ENCODE measurements at regions not wholly inside any gene's neighbourhood (a gene's known extent, or its start where the extent isn't known, plus 50 kb on each side); places are given as distances from the start of the nearest gene placed in this dataset.

DNA sequence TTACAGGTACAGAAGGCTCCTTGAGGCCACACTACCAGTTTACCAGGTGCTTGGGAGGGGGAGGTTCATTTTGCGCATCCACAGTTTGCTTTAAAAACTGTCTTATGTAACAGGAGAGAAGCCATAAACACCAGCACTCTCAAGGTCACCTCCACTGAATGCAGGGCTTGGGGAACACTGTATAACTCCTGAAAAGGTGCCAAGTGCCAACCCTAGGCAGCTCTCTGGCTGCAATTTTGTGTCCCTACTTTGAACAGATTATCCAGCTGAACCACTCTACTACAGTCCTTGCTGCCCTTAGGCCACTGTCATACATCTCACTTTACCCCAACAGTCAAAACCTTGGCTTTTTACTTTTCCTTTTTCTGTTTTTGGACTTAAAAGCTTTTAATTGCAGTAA, 507.9 kb downstream of the SMARCA1 start:
- Histone ChIP-seq H2AFZ (no peak overlapping the region), H3K36me3 (replicated peaks; ENCODE audit: insufficient read depth, low read depth) (no peaks in the 10 kb centered on the region)

DNA sequence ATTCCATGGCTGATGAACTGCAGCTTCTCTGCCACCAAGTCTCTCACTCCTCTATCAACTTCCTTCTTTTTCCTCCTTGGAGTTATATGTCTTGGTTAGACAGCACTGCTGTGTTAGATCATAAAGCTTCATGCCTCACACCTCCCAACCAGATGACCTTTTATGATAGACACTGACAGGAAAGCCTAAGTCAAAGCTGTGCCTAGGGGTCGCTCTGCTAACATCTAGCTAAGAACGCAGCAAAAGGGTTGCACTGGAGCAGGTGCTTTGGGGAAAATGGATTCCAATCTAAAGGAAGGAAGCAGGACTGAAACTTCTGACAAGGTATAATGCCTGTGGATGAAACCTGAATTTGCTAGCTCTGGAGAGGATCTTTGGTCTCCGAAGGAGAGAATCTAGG, 509.7 kb downstream of the SMARCA1 start:
- no peak overlapping the region for H3K4me2 ChIP-seq
- no peaks in the 10 kb centered on the region for H3K79me2 ChIP-seq
- H3K27ac ChIP-seq, result no peak overlapping the region
- peaks cover 2% of the 10 kb centered on the region for H3K9me2 ChIP-seq (replicated peaks; ENCODE audit: insufficient read depth)
- H2AFZ ChIP-seq, result no peak overlapping the region
- no peak overlapping the region for H3K4me3 ChIP-seq
- H4K20me1 ChIP-seq (ENCODE audit: insufficient read depth, poor library complexity, severe bottlenecking), result no peaks in the 10 kb centered on the region
- no peaks in the 10 kb centered on the region for H3K36me3 ChIP-seq (replicated peaks; ENCODE audit: insufficient read depth, low read depth)
- H3K9me3 ChIP-seq (ENCODE audit: low read depth), result no peaks in the 10 kb centered on the region
- H3K4me1 ChIP-seq (ENCODE audit: insufficient read depth), result no peaks in the 10 kb centered on the region
- WGBS (ENCODE audit: low lambda C conversion rate, missing lambda C conversion rate), result 49% methylated on average over 3 of the region's 3 CpGs
- no peak for DNase-seq (ENCODE audit: low spot score)
- H3K27me3 ChIP-seq, result no peaks in the 10 kb centered on the region
- TF ChIP-seq EZH2 (IDR thresholded peaks at IDR 0.05; ENCODE audit: borderline replicate concordance) (no peak), EZH2phosphoT487 (IDR thresholded peaks at IDR 0.05; ENCODE audit: low read depth, severe bottlenecking, unreplicated experiment) (no peak)
- TF ChIP-seq, protein P1, sequence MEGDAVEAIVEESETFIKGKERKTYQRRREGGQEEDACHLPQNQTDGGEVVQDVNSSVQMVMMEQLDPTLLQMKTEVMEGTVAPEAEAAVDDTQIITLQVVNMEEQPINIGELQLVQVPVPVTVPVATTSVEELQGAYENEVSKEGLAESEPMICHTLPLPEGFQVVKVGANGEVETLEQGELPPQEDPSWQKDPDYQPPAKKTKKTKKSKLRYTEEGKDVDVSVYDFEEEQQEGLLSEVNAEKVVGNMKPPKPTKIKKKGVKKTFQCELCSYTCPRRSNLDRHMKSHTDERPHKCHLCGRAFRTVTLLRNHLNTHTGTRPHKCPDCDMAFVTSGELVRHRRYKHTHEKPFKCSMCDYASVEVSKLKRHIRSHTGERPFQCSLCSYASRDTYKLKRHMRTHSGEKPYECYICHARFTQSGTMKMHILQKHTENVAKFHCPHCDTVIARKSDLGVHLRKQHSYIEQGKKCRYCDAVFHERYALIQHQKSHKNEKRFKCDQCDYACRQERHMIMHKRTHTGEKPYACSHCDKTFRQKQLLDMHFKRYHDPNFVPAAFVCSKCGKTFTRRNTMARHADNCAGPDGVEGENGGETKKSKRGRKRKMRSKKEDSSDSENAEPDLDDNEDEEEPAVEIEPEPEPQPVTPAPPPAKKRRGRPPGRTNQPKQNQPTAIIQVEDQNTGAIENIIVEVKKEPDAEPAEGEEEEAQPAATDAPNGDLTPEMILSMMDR (IDR thresholded peaks at IDR 0.05; ENCODE audit: poor library complexity), result no peak

More for the DNA sequence above, 507.9 kb downstream of the SMARCA1 start:
- H3K4me3 ChIP-seq, result no peak overlapping the region
- no peak overlapping the region for H3K27ac ChIP-seq
- TF ChIP-seq EZH2 (IDR thresholded peaks at IDR 0.05; ENCODE audit: borderline replicate concordance) (no peak), EZH2phosphoT487 (IDR thresholded peaks at IDR 0.05; ENCODE audit: low read depth, severe bottlenecking, unreplicated experiment) (no peak)
- TF ChIP-seq, protein P1 (IDR thresholded peaks at IDR 0.05; ENCODE audit: poor library complexity), result no peak
- no peaks in the 10 kb centered on the region for H3K4me1 ChIP-seq (ENCODE audit: insufficient read depth)
- DNase-seq (ENCODE audit: low spot score), result no peak
- H3K27me3 ChIP-seq, result no peaks in the 10 kb centered on the region
- no peak overlapping the region for H3K4me2 ChIP-seq
- no peaks in the 10 kb centered on the region for H4K20me1 ChIP-seq (ENCODE audit: insufficient read depth, poor library complexity, severe bottlenecking)
- H3K9me2 ChIP-seq (replicated peaks; ENCODE audit: insufficient read depth), result peaks cover 2% of the 10 kb centered on the region
- H3K79me2 ChIP-seq, result no peaks in the 10 kb centered on the region
- whole genome bisulfite sequencing (ENCODE audit: low lambda C conversion rate, missing lambda C conversion rate), result 86% methylated on average over 1 of the region's 1 CpG
- no peaks in the 10 kb centered on the region for H3K9me3 ChIP-seq (ENCODE audit: low read depth)

DNA sequence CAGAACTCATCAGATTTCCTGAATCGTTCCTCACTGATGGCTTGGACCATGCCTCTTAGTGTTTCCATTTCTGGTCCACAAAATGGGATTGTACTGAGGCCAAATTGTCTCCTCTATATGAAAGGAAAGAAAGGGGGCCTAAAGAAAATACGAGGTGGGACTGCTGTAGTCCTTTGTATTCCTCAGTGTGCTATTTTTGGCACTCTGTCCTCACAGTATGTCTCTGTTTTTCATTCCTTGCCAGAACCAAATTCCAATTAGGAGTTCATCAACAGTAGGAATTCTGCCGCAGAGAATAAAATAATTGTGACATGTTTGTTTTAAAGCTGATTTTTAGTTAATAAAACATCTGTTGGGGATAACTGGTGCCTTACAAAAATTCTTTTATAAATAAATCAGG, 515.7 kb downstream of the SMARCA1 start:
- no peaks in the 10 kb centered on the region for H3K36me3 ChIP-seq (replicated peaks; ENCODE audit: insufficient read depth, low read depth)
- H3K9me3 ChIP-seq (ENCODE audit: low read depth), result no peaks in the 10 kb centered on the region
- DNase-seq (ENCODE audit: low spot score), result no peak
- H3K27me3 ChIP-seq, result no peaks in the 10 kb centered on the region
- 87% methylated on average over 3 of the region's 3 CpGs for WGBS (ENCODE audit: low lambda C conversion rate, missing lambda C conversion rate)
- no peaks in the 10 kb centered on the region for H3K79me2 ChIP-seq
- no peak for TF ChIP-seq EZH2phosphoT487 (IDR thresholded peaks at IDR 0.05; ENCODE audit: low read depth, severe bottlenecking, unreplicated experiment)
- TF ChIP-seq, protein P1 (IDR thresholded peaks at IDR 0.05; ENCODE audit: poor library complexity), result no peak
- TF ChIP-seq EZH2 (IDR thresholded peaks at IDR 0.05; ENCODE audit: borderline replicate concordance), result no peak
- no peaks in the 10 kb centered on the region for H4K20me1 ChIP-seq (ENCODE audit: insufficient read depth, poor library complexity, severe bottlenecking)
- no peak overlapping the region for H2AFZ ChIP-seq
- no peaks in the 10 kb centered on the region for H3K9me2 ChIP-seq (replicated peaks; ENCODE audit: insufficient read depth)
- H3K4me1 ChIP-seq (ENCODE audit: insufficient read depth), result no peaks in the 10 kb centered on the region
- no peak overlapping the region for H3K4me3 ChIP-seq
- H3K27ac ChIP-seq, result no peak overlapping the region
- H3K4me2 ChIP-seq, result no peak overlapping the region

DNA sequence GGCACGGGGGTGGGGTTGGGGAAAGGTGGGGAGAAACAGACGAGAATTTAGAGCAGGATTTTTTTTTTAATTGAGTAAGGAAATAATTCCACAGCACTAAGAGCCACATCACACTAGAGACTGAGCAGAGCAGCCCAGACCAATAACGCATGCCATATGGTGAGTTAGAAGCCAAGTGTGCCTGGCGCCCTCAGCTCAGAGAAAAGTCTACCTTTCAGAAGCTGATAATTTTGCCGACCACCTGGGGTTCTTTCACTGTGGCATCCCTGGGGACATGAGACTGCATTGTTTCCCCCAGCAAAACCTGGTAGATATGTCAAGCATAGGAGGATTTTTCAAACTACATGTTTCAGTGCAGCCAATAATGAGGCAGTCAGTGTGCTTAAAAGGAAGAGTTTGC, 516.8 kb downstream of the SMARCA1 start:
- Histone ChIP-seq H3K36me3 (replicated peaks; ENCODE audit: insufficient read depth, low read depth) (no peaks in the 10 kb centered on the region), H3K9me2 (replicated peaks; ENCODE audit: insufficient read depth) (no peaks in the 10 kb centered on the region), H3K4me3 (no peak overlapping the region), H2AFZ (no peak overlapping the region), H3K27ac (no peak overlapping the region), H3K79me2 (no peaks in the 10 kb centered on the region), H3K4me1 (ENCODE audit: insufficient read depth) (no peaks in the 10 kb centered on the region), H3K9me3 (ENCODE audit: low read depth) (no peaks in the 10 kb centered on the region), H3K4me2 (no peak overlapping the region), H3K27me3 (no peaks in the 10 kb centered on the region), H4K20me1 (ENCODE audit: insufficient read depth, poor library complexity, severe bottlenecking) (no peaks in the 10 kb centered on the region)
- DNase-seq (ENCODE audit: low spot score), result no peak
- TF ChIP-seq EZH2 (IDR thresholded peaks at IDR 0.05; ENCODE audit: borderline replicate concordance) (no peak), EZH2phosphoT487 (IDR thresholded peaks at IDR 0.05; ENCODE audit: low read depth, severe bottlenecking, unreplicated experiment) (no peak)
- TF ChIP-seq, protein P1 (IDR thresholded peaks at IDR 0.05; ENCODE audit: poor library complexity), result no peak
- 59% methylated on average over 4 of the region's 5 CpGs for WGBS (ENCODE audit: low lambda C conversion rate, missing lambda C conversion rate)

All from hepatocyte (in vitro differentiated cells).